ENCODE measurements at regions not wholly inside any gene's neighbourhood (a gene's known extent, or its start where the extent isn't known, plus 50 kb on each side); places are given as distances from the start of the nearest gene placed in this dataset.

DNA sequence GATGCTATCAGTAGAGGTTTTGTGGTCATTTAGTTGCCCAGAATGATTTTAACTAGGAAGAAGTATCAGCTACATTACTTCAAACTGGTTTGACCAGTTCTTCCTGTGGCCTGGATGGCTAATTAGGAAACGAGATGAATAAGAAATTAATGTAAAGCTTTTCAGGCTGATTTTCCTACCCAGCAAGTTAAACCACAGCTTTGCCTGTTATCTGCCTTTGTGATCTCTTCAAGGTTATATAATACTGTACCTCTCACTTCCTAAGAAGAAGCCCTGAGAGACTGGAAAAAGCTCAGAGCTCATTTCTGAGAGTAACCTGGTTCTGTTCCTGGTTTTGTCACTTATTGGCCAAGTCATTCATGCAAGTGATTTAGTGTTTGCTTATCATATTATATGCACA lies 782.2 kb upstream of the GOLIM4 start:
- TF ChIP-seq, protein P1, sequence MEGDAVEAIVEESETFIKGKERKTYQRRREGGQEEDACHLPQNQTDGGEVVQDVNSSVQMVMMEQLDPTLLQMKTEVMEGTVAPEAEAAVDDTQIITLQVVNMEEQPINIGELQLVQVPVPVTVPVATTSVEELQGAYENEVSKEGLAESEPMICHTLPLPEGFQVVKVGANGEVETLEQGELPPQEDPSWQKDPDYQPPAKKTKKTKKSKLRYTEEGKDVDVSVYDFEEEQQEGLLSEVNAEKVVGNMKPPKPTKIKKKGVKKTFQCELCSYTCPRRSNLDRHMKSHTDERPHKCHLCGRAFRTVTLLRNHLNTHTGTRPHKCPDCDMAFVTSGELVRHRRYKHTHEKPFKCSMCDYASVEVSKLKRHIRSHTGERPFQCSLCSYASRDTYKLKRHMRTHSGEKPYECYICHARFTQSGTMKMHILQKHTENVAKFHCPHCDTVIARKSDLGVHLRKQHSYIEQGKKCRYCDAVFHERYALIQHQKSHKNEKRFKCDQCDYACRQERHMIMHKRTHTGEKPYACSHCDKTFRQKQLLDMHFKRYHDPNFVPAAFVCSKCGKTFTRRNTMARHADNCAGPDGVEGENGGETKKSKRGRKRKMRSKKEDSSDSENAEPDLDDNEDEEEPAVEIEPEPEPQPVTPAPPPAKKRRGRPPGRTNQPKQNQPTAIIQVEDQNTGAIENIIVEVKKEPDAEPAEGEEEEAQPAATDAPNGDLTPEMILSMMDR (IDR thresholded peaks at IDR 0.05; ENCODE audit: low read length): no peak
- TF ChIP-seq EZH2 (optimal IDR thresholded peaks at IDR 0.05; ENCODE audit: low read depth, low read length): no peak
- no peak for TF ChIP-seq EZH2phosphoT487 (IDR thresholded peaks at IDR 0.05; ENCODE audit: low read length)

All from MM.1S (cell line).